Activated CD4-positive, alpha-beta T cell treated with anti-CD3 and anti-CD28 coated beads, Interleukin-2, amount 50 U/mL, for 1 hour (primary cell): ENCODE measurements at regions not wholly inside any gene's neighbourhood (a gene's known extent, or its start where the extent isn't known, plus 50 kb on each side); places are given as distances from the start of the nearest gene placed in this dataset.
"Not testable (repeated sequence)": the region's sequence is repeated elsewhere in the genome, so short reads cannot be mapped to it uniquely, and the experiment has no call there.

Experiments used
- DNase-seq: peaks from one replicate; pipeline ENCODE4 v3.0.0-alpha.2; 2020

DNA sequence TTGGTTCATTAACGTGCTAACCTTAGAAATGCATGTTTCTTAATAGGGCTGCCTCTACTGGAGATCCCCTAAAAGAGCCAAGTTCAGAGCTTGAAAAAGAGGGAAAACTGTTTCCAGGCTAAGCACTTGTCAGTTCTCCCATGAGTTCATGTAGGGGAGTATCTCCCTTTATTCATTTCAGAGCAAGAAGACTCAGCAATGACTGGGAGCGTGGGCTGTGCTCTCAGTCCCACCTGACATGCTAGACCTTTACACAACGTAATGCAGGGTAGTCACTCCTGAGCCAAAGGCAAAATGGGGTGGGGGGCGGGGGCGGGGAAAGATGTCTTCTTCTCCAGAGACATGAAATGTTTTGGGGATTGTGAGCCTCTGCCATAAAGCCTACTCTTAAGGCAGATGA lies 420.1 kb upstream of the MCTP2 start:
- no peak for DNase-seq

DNA sequence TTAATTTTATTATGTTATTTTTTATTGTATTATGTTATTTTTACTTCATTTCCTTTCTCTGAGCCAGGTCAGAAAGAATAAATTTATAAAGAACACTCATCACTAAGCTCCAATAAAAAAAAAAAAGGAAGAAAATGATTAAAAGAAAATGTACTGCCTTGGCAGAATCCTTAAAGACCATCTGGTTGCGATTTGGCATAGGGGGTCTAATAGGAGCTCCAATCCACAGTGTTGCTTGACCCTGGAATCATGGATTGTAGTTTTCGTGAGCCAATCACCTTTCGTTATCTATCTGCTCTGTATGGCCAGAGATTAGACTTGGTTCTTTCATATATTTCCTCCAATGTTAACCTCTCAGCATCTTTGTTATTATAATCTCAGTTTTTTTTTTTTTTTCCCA lies 421.8 kb upstream of the MCTP2 start:
- DNase-seq, result no peak

DNA sequence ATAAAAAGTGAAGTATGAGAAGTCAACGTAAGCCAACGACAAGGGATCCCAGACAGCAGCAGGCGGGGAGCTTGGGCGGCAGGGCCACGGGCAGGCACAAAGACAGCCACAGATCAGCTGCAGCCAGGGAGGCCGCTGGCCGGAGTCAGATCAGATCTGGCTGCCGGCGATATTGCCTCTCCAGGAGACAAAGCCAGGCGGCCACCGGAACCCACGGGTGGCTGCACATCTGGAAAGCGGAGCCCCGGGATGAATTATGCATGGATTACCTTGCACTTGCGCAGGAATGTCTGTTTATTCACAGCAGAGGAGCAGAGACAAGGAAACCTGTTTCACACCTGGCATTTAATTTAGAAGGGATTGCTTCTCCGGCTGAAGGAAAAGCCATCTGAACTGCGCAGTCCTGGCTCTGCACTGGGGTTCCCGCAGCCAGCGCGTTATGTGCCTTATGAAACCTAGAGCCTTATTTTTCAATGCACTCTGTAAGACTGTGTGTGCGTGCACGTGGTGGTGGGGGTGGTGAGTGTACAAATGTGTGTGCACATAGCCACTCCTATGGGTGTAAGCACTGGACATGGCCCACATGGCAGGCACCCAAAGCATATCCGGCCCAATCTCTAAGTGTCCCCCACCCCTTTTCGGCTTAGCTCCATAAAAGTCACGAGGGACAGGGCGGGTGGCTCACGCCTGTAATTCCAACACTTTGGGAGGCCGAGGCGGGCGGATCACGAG lies 427.8 kb upstream of the MCTP2 start:
- DNase-seq, result no peak

DNA sequence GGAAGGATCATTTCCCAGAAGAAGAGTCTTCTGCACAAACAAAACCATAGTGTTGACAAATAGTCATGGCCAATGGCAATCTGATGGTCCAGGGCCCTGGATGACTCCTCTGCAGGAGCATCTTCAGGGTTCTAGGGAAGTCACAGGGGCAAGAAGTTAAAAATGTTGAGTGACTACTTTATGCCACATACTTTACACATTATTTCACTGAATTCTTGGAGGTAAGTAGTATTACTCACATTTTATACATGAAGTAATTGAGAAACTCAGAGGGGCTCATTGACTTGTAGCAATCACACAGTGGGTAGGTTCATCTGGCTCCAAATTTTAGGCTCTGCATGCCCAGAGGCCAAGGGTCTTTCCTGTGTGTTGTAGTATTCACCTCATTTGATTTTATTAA lies 430.2 kb upstream of the MCTP2 start:
- no peak for DNase-seq

GRCh38 chr15:93800805-93801204 lies 430.6 kb upstream of the MCTP2 start:
- no peak for DNase-seq

DNA sequence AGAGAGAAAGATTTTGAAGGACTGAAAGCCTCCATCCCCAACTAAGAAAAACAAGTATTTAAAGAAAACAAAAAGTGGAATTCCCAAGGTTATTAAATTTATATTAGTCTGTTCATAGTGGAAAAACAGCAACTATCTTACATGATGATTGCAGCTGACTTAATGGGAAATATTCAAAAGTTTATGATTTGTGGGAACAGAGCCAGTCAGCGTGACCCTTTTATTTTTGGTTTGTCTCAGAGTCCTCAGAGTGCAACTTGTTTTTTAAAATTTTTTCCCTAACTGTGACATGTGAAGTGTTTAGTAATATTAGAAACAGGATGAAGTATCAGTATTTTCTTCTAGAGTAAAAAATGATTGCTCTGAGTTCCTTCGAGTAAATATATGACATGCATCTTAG lies 441.9 kb upstream of the MCTP2 start:
- no peak for DNase-seq

DNA sequence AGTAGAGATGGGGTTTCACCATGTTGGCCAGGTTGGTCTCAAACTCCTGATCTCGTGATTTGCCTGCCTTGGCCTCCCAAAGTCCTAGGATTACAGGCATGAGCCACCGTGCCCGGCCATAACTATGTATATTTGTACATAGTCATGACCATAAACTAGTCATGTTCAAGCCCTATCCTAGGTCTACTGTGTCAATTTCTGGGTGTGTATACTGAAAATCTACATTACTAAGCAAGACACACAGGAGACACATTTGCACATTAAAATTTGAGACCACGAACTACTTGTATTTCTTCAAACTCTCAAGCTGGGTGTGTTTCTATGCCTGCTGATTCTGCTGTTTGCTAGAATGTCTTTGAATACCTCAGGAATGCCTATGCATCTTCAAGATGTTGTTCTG lies 451.3 kb upstream of the MCTP2 start:
- no peak for DNase-seq

DNA sequence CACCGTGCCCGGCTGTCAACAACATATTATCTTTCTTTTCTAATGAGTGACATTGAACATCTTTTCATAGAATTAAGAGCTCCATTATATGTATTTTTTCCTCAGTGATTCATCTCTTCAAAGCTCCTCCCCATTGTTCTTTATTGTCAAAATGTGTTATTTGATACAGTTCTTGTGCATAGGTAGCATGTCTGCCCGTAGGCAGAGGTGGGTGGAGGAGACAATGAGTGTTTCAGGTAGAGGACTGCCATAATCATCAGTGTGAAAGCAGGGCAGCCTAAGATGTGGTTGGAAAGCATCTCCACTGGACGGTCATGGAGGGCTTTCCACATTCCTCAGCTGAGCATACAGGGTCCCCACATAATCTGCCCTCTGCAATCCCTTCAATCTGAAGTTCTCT lies 452.0 kb upstream of the MCTP2 start:
- no peak for DNase-seq

DNA sequence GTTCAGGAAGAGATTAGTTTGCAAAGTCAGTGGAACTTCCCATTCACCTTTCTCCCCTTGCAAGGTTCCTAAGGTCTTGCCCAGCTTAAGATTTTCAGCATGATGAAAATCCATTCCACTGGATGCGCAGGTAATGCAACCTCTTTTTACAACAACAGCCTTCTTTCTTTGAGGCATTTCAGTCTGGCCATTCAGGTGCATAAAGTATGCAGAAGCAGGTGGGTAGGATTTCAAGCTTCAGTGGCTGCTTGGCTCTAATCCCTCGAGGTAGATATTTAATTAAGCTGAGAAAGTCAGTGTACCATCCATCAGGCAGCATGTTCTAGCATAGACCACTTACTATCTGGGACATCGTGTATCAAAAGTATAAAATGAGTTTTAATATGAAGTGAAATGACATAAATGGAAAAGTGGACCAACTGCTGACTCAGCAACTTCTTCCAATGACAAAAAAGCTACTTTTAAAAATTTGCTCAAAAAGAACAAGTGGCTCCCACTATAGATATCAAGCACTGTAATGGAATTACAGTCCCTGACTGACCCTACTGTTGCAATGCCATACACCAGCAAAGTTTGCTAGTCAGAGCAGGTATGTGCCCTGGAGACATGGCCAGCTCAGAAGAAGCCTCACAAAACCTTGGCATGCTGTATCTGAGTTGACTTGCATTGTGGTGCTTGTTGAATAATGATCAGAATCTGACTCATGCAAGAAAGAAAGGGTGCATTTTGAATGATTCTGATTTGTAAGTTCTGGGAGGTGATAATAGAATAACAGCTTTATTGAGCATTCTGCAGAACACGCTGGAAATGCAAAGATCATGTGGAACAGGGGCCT lies 459.9 kb upstream of the MCTP2 start:
- no peak for DNase-seq

GRCh38 chr15:93770788-93771187 lies 460.6 kb upstream of the MCTP2 start:
- DNase-seq, result no peak

DNA sequence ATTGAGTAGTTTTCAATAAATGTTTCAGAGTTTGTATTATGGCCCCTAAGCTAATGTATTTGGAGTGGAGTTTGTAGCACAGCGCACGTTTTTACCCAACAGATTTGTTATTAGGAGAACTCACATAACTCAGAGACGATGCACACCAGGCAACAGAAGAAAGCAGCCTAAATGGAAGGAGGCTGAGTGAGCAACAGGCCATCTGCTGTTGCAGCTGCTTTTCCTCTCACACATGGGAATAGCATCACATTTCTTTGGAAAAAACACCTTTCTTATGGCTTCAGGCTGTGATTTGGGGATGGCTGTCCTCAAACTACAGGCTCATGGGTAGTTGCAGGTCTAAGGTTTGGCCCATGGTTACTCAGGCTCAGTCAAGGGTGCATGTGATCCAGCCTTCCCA lies 469.3 kb upstream of the MCTP2 start:
- DNase-seq, result no peak

GRCh38 chr15:93759629-93760028 lies 471.7 kb upstream of the MCTP2 start:
- no peak for DNase-seq

GRCh38 chr15:93758824-93759223 lies 472.5 kb upstream of the MCTP2 start:
- DNase-seq, result no peak

- no peak for DNase-seq
Observed at GRCh38 chr15:93748710-93749109, 482.7 kb upstream of the MCTP2 start.

- DNase-seq, result not testable (repeated sequence)
Observed at GRCh38 chr15:93734976-93735375, 496.4 kb upstream of the MCTP2 start.

- DNase-seq, result no peak
Observed at GRCh38 chr15:93730724-93731123, 500.6 kb upstream of the MCTP2 start.

DNA sequence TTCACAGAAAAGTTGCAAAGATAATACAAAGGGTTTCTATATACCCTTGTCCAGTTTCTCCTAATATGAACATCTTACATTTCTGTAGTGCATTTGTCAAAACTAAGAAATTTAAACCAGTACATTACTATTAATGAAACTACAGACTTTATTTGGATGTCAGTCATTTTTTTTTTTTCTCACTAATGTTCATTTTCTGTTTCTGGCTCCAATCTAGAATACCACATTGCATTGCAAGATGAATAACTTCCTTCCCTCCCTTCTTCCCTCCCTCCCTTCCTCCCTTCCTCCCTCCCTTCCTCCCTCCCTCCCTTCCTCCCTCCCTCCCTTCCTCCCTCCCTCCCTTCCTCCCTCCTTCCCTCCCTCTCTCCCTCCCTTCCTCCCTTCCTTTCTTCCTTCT lies 509.2 kb upstream of the MCTP2 start:
- DNase-seq, result no peak

- no peak for DNase-seq
Observed at GRCh38 chr15:93720607-93721006, 510.8 kb upstream of the MCTP2 start.

GRCh38 chr15:93719921-93720351 lies 511.4 kb upstream of the MCTP2 start:
- no peak for DNase-seq

DNA sequence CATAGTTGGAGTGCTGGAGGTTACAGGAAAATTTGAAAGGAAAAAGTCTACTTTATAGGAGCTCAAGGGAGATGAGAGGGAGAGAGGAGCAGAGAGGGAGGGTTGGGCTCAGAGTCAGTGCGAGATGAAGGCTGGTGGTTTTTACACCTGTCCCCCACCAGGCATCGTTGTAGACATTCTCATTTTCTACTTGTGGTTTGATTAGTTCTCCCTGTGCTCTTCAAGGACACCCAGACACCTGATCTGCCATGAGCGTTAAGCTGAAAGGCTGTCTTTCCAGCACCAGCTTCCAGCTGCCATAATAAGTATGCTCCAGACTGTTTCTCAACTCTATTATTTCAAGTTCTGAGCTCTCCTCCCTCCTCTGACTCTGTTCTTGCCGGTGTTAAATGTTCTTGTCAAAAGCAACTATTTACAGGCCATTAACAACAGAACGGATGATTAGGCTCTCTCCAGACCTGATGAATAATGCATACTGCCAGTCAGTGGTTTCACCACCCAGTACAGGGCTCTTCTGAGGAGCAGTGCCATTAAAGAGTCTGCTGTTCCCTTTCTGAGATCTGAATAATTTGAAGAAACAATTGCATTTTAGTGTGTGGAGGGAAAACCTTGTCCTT lies 514.6 kb upstream of the MCTP2 start:
- DNase-seq, result no peak

DNA sequence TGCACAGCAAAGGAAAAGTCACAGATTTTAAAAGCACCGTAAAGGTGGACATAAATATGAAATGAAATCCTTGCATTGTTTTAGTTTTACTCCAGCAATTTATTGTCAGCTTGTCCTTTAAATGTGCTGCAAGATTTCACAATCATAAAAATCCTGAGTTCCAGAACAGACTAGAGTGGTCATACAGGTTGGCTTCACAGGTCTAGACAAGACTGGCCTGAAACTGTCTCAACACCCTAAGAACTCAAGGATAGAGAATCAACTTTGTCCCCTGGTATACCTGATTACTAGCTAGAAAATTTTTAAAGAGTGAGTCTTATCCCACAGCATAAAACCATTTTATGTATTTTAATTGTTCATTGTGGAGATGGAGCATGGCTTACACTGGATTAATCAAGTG lies 521.7 kb upstream of the MCTP2 start:
- DNase-seq, result no peak

- no peak for DNase-seq
Observed at GRCh38 chr15:93708724-93709445, 522.5 kb upstream of the MCTP2 start.

GRCh38 chr15:93707751-93708150 lies 523.6 kb upstream of the MCTP2 start:
- no peak for DNase-seq
